Erythroblast (primary cell): ENCODE measurements at regions not wholly inside any gene's neighbourhood (a gene's known extent, or its start where the extent isn't known, plus 50 kb on each side); places are given as distances from the start of the nearest gene placed in this dataset.

Experiments used
- DNase-seq, 2 experiments: peaks; one replicate each; lab custom pipeline; 2025; lab: John Stamatoyannopoulos, UW
- GATA1 ChIP-seq: IDR thresholded peaks from 2 replicates; pipeline ENCODE4 v1.6.1; 2011; ENCODE audit warnings: low read depth, mild to moderate bottlenecking, control low read depth, low read length, moderate library complexity
- POLR2A ChIP-seq: IDR thresholded peaks from 2 replicates; pipeline ENCODE4 v1.6.1; 2011; ENCODE audit warnings: mild to moderate bottlenecking, low read length

GRCh38 chr15:95085056-95085455 lies 853.7 kb downstream of the MCTP2 start:
- TF ChIP-seq GATA1 = no peak
- no peak for TF ChIP-seq POLR2A
- no peak for DNase-seq

- DNase-seq = no peak
- TF ChIP-seq POLR2A (no peak), GATA1 (no peak)
Measured at GRCh38 chr15:95086531-95087252, 855.3 kb downstream of the MCTP2 start.

GRCh38 chr15:95087253-95087609 lies 855.9 kb downstream of the MCTP2 start:
- no peak for TF ChIP-seq POLR2A
- no peak for TF ChIP-seq GATA1
- no peak for DNase-seq

GRCh38 chr15:95091444-95091843 lies 860.1 kb downstream of the MCTP2 start:
- TF ChIP-seq POLR2A = no peak
- TF ChIP-seq GATA1 = no peak
- DNase-seq = no peak

- TF ChIP-seq GATA1 (no peak), POLR2A (no peak)
- DNase-seq = no peak
Measured at GRCh38 chr15:95095250-95095649, 863.9 kb downstream of the MCTP2 start.

GRCh38 chr15:95096651-95097050 lies 865.3 kb downstream of the MCTP2 start:
- TF ChIP-seq POLR2A (no peak), GATA1 (no peak)
- no peak for DNase-seq

- DNase-seq = no peak
- TF ChIP-seq POLR2A (no peak), GATA1 (no peak)
Measured at GRCh38 chr15:95097361-95097760, 866.0 kb downstream of the MCTP2 start.

- DNase-seq = no peak
- TF ChIP-seq POLR2A (no peak), GATA1 (no peak)
Measured at GRCh38 chr15:95105229-95105628, 873.9 kb downstream of the MCTP2 start.

GRCh38 chr15:95106801-95107200 lies 875.4 kb downstream of the MCTP2 start:
- TF ChIP-seq GATA1 (no peak), POLR2A (no peak)
- no peak for DNase-seq

GRCh38 chr15:95108673-95109072 lies 877.3 kb downstream of the MCTP2 start:
- TF ChIP-seq GATA1 (no peak), POLR2A (no peak)
- no peak for DNase-seq

GRCh38 chr15:95111969-95112368 lies 880.6 kb downstream of the MCTP2 start:
- no peak for TF ChIP-seq GATA1
- TF ChIP-seq POLR2A = no peak
- no peak for DNase-seq

GRCh38 chr15:95113041-95113440 lies 881.7 kb downstream of the MCTP2 start:
- DNase-seq = no peak
- TF ChIP-seq GATA1 = no peak
- no peak for TF ChIP-seq POLR2A

GRCh38 chr15:95119041-95119610 lies 887.8 kb downstream of the MCTP2 start:
- TF ChIP-seq GATA1 = no peak
- TF ChIP-seq POLR2A = no peak
- DNase-seq = no peak

GRCh38 chr15:95120595-95120994 lies 889.2 kb downstream of the MCTP2 start:
- DNase-seq = no peak
- no peak for TF ChIP-seq GATA1
- TF ChIP-seq POLR2A = no peak

- DNase-seq = no peak
- TF ChIP-seq POLR2A (no peak), GATA1 (no peak)
Measured at GRCh38 chr15:95121191-95121590, 889.8 kb downstream of the MCTP2 start.
